ENCODE measurements at regions not wholly inside any gene's neighbourhood (a gene's known extent, or its start where the extent isn't known, plus 50 kb on each side); places are given as distances from the start of the nearest gene placed in this dataset.

GRCh38 chr1:83693427-83694126, 305.4 kb downstream of the TTLL7 start:
- TF ChIP-seq ZNF512 (CRISPR knock-in tag; IDR thresholded peaks at IDR 0.05; ENCODE audit: borderline replicate concordance) = no peak
- no peak for TF ChIP-seq CTCF (IDR thresholded peaks at IDR 0.05)
